K562 (cell line): ENCODE measurements at regions not wholly inside any gene's neighbourhood (a gene's known extent, or its start where the extent isn't known, plus 50 kb on each side); places are given as distances from the start of the nearest gene placed in this dataset.

Source experiments
- CBX1 ChIP-seq: sonication (generic); IDR thresholded peaks from 2 replicates; pipeline ENCODE4 v1.6.1; 2016; ENCODE audit warnings: antibody characterized with exemption, low read depth, mild to moderate bottlenecking
- CC2D1A ChIP-seq: fragments of 450-650 bp; IDR thresholded peaks from 2 replicates; pipeline ENCODE4 v1.6.1; 2017; ENCODE audit warnings: mild to moderate bottlenecking
- CXXC5 ChIP-seq: fragments of 250-450 bp; sonication (Bioruptor Pico); IDR thresholded peaks from 2 replicates; pipeline ENCODE4 v1.8.0; 2022; ENCODE audit warnings: inconsistent platforms, mild to moderate bottlenecking, moderate library complexity
- E4F1 ChIP-seq: fragments of 250-450 bp; sonication (Bioruptor Pico); IDR thresholded peaks from 2 replicates; pipeline ENCODE4 v1.5.0; 2021; ENCODE audit warnings: mild to moderate bottlenecking, borderline replicate concordance
- EHMT2 ChIP-seq: fragments of 450-650 bp; IDR thresholded peaks from 2 replicates; pipeline ENCODE4 v1.6.1; 2018; ENCODE audit warnings: antibody characterized with exemption
- ELF4 ChIP-seq: fragments of 450-650 bp; formaldehyde crosslinking; IDR thresholded peaks from 2 replicates; pipeline ENCODE4 v1.4.0; 2022; ENCODE audit warnings: missing genetic modification characterization
- EP300 ChIP-seq: IDR thresholded peaks from 2 replicates; pipeline ENCODE4 v1.6.1; 2012; ENCODE audit warnings: low read length, improper control_type of control experiment
- ERF ChIP-seq: fragments of 450-650 bp; formaldehyde crosslinking; IDR thresholded peaks from 2 replicates; pipeline ENCODE4 v1.4.0; 2020; ENCODE audit warnings: mild to moderate bottlenecking, mixed read lengths
- HCFC1 ChIP-seq: IDR thresholded peaks from 2 replicates; pipeline ENCODE4 v1.6.1; 2012; ENCODE audit warnings: low read depth, low read length, improper control_type of control experiment
- HDAC3 ChIP-seq: fragments of 450-650 bp; IDR thresholded peaks from 2 replicates; pipeline ENCODE4 v1.6.1; 2018; ENCODE audit warnings: borderline replicate concordance, mild to moderate bottlenecking, moderate library complexity; ENCODE audit not compliant: partially characterized antibody
- HMBOX1 ChIP-seq: sonication (generic); IDR thresholded peaks from 2 replicates; pipeline ENCODE4 v1.6.1; 2016
- HOMEZ ChIP-seq: fragments of 250-450 bp; sonication (Bioruptor Pico); IDR thresholded peaks from 2 replicates; pipeline ENCODE4 v1.4.0; 2020; ENCODE audit warnings: mild to moderate bottlenecking, moderate library complexity
- KDM2B ChIP-seq: fragments of 250-450 bp; sonication (Bioruptor Pico); IDR thresholded peaks from 2 replicates; pipeline ENCODE4 v1.8.0; 2021; ENCODE audit warnings: mild to moderate bottlenecking, moderate library complexity
- LCOR ChIP-seq: sonication (generic); formaldehyde crosslinking; IDR thresholded peaks from 2 replicates; pipeline ENCODE4 v1.8.0; 2022; ENCODE audit warnings: mild to moderate bottlenecking, missing genetic modification reagents
- MAX ChIP-seq: sonication (generic); formaldehyde crosslinking; IDR thresholded peaks from 2 replicates; pipeline ENCODE4 v1.9.0; 2022; ENCODE audit warnings: mild to moderate bottlenecking, missing genetic modification reagents
- MLX ChIP-seq, 2 experiments: fragments of 450-650 bp in 1 of 2; sonication (generic) in 1 of 2; formaldehyde crosslinking; conservative IDR thresholded peaks; 2 replicates each; pipeline versions ENCODE4 v1.4.0 to v1.8.1; 2020 to 2022; ENCODE audit warnings: mild to moderate bottlenecking in 1 of 2, missing genetic modification reagents in 1 of 2
- NR3C1 ChIP-seq: sonication (generic); formaldehyde crosslinking; IDR thresholded peaks from 2 replicates; pipeline ENCODE4 v1.8.1; 2022; ENCODE audit warnings: missing genetic modification reagents
- NRF1 ChIP-seq, 2 experiments: fragments of 450-650 bp; IDR thresholded peaks in 1 of 2; conservative IDR thresholded peaks in 1 of 2; 2 replicates each; pipeline ENCODE4 v1.6.1; 2014; ENCODE audit warnings: mild to moderate bottlenecking in 2 of 2
- NUFIP1 ChIP-seq: fragments of 450-650 bp; IDR thresholded peaks from 2 replicates; pipeline ENCODE4 v1.6.1; 2018; ENCODE audit not compliant: partially characterized antibody
- RAD51 ChIP-seq: fragments of 450-650 bp; IDR thresholded peaks from 2 replicates; pipeline ENCODE4 v1.7.1; 2016; ENCODE audit warnings: low read depth, mild to moderate bottlenecking, borderline replicate concordance
- RBM14 ChIP-seq: fragments of 200-400 bp; formaldehyde crosslinking; IDR thresholded peaks from 2 replicates; pipeline ENCODE4 v1.6.1; 2018; ENCODE audit warnings: low read depth, mild to moderate bottlenecking, low read length, moderate library complexity, borderline replicate concordance; ENCODE audit not compliant: insufficient read depth
- RBM17 ChIP-seq: fragments of 200-400 bp; formaldehyde crosslinking; IDR thresholded peaks from 2 replicates; pipeline ENCODE4 v1.6.1; 2017; ENCODE audit warnings: low read depth, mild to moderate bottlenecking, low read length, borderline replicate concordance
- SMC3 ChIP-seq: conservative IDR thresholded peaks from 2 replicates; pipeline ENCODE4 v1.6.1; 2011; ENCODE audit warnings: low read depth, low read length, improper control_type of control experiment; ENCODE audit not compliant: insufficient read depth
- TGIF2 ChIP-seq: sonication (generic); formaldehyde crosslinking; IDR thresholded peaks from 2 replicates; pipeline ENCODE4 v1.8.1; 2022; ENCODE audit warnings: mild to moderate bottlenecking, missing genetic modification reagents, moderate library complexity
- ZNF324 ChIP-seq: fragments of 250-450 bp; sonication (Bioruptor Pico); IDR thresholded peaks from 2 replicates; pipeline ENCODE4 v1.4.0; 2020; ENCODE audit warnings: mild to moderate bottlenecking
- ZNF41 ChIP-seq: fragments of 250-450 bp; sonication (Bioruptor Pico); conservative IDR thresholded peaks from 2 replicates; pipeline ENCODE4 v1.4.0; 2020; ENCODE audit warnings: mild to moderate bottlenecking
- ZNF77 ChIP-seq: fragments of 250-450 bp; sonication (Bioruptor Pico); IDR thresholded peaks from 2 replicates; pipeline ENCODE4 v1.5.0; 2020

- no peak for TF ChIP-seq ZNF41
- no peak for TF ChIP-seq ERF (CRISPR knock-in tag)
- TF ChIP-seq NUFIP1 = no peak
- no peak for TF ChIP-seq HOMEZ (CRISPR knock-in tag)
- TF ChIP-seq CXXC5 (CRISPR knock-in tag) = peak; percentile 66
- TF ChIP-seq HCFC1 = no peak
- no peak for TF ChIP-seq RAD51
- TF ChIP-seq MLX (CRISPR knock-in tag; conservative IDR thresholded peaks at IDR 0.05) = no peak
- TF ChIP-seq RBM17 = no peak
- no peak for TF ChIP-seq E4F1 (CRISPR knock-in tag)
- no peak for TF ChIP-seq ZNF324 (CRISPR knock-in tag)
- TF ChIP-seq NR3C1 (CRISPR knock-in tag) = no peak
- no peak for TF ChIP-seq NRF1 (conservative IDR thresholded peaks at IDR 0.05 in 1 of 2, IDR thresholded peaks at IDR 0.05 in 1 of 2)
- peak; percentile 73 for TF ChIP-seq EHMT2
- no peak for TF ChIP-seq SMC3
- no peak for TF ChIP-seq KDM2B (CRISPR knock-in tag)
- TF ChIP-seq HDAC3 = no peak
- TF ChIP-seq HMBOX1 = peak; percentile 90
- no peak for TF ChIP-seq CBX1
- no peak for TF ChIP-seq ELF4 (CRISPR knock-in tag)
- TF ChIP-seq CC2D1A = 0 out of 2 replicates have a peak, but pooled peaks have one; percentile 47
- no peak for TF ChIP-seq MAX (CRISPR knock-in tag)
- no peak for TF ChIP-seq RBM14
- TF ChIP-seq LCOR (CRISPR knock-in tag) = no peak
- no peak for TF ChIP-seq ZNF77
- TF ChIP-seq EP300 = peak; percentile 47; the same call in 1 of the 2 replicates
- TF ChIP-seq TGIF2 (CRISPR knock-in tag) = no peak
Measured at GRCh38 chr7:12913002-12913401, 225.6 kb downstream of the ARL4A start (continued).
